B cell (primary cell): ENCODE measurements at regions not wholly inside any gene's neighbourhood (a gene's known extent, or its start where the extent isn't known, plus 50 kb on each side); places are given as distances from the start of the nearest gene placed in this dataset.

ENCODE experiments used
- ATAC-seq: fragments of 200-7000 bp; cut with Tn5 transposase; one replicate; pipeline ENCODE4 v1.10.0; 2021; ENCODE audit warnings: low read depth, mild to moderate bottlenecking, moderate number of reproducible peaks, moderate library complexity
- CTCF ChIA-PET: fragments of 350-600 bp; sonication (Branson Sonifier 250); formaldehyde crosslinking; loops from one replicate; lab custom pipeline; 2021; ENCODE audit warnings: antibody characterized with exemption, inconsistent platforms; lab: Charles Lee
- POLR2A ChIA-PET: fragments of 350-600 bp; sonication (Branson Sonifier 250); formaldehyde crosslinking; loops from one replicate; lab custom pipeline; 2021; ENCODE audit warnings: antibody characterized with exemption; lab: Charles Lee
- DNase-seq: peaks from one replicate; pipeline ENCODE4 v3.0.0; 2013
- H2AFZ ChIP-seq: 2 replicates; pipeline ENCODE4 v1.6.1; 2012; ENCODE audit warnings: mild to moderate bottlenecking, low read depth, low read length; ENCODE audit not compliant: insufficient read depth, poor library complexity, severe bottlenecking
- H3K27ac ChIP-seq, 2 donors: 1 replicate in 1 of 2; 2 replicates in 1 of 2; pipeline ENCODE4 v1.5.1; 2012 to 2013; ENCODE audit warnings: low read length in 2 of 2, mild to moderate bottlenecking in 2 of 2, moderate library complexity in 1 of 2
- H3K27me3 ChIP-seq, 4 experiments: fragments of 200-600 bp in 1 of 4; sonication (generic) in 1 of 4; replicated peaks in 1 of 4; 1 replicate in 2 of 4; 2 replicates in 2 of 4; pipeline versions ENCODE4 v1.6.1 to v1.7.0; 2013 to 2016; ENCODE audit warnings: low read length in 3 of 4, mild to moderate bottlenecking in 2 of 4, mixed read lengths in 1 of 4, moderate library complexity in 1 of 4; ENCODE audit not compliant: insufficient read depth in 4 of 4, control insufficient read depth in 3 of 4; ENCODE audit errors: control extremely low read depth in 1 of 4
- H3K36me3 ChIP-seq, 2 experiments: replicated peaks in 1 of 2; 1 replicate in 1 of 2; 2 replicates in 1 of 2; pipeline versions ENCODE4 v1.6.1 to v1.7.1; 2013; ENCODE audit warnings: low read length in 1 of 2; ENCODE audit not compliant: insufficient read depth in 2 of 2, control insufficient read depth in 1 of 2; ENCODE audit errors: control extremely low read depth in 1 of 2, extremely low read depth in 1 of 2
- H3K4me1 ChIP-seq, 2 donors: fragments of 200-600 bp in 1 of 2; sonication (generic) in 1 of 2; 1 replicate in 1 of 2; 2 replicates in 1 of 2; pipeline versions ENCODE4 v1.5.1 to v1.6.1; 2013 to 2017; ENCODE audit warnings: low read length in 2 of 2; ENCODE audit not compliant: control insufficient read depth in 2 of 2, insufficient read depth in 2 of 2
- H3K4me2 ChIP-seq: replicated peaks from 2 replicates; pipeline ENCODE3; 2012; ENCODE audit warnings: mild to moderate bottlenecking, low read depth, low read length; ENCODE audit not compliant: poor library complexity, severe bottlenecking
- H3K4me3 ChIP-seq, 5 experiments: fragments of 200-600 bp in 1 of 5; sonication (generic) in 1 of 5; 1 replicate in 3 of 5; 2 replicates in 2 of 5; pipeline versions ENCODE4 v1.5.1 to v1.7.0; 2011 to 2016; ENCODE audit warnings: low read length in 4 of 5, mild to moderate bottlenecking in 4 of 5, low read depth in 2 of 5, control low read depth in 1 of 5, moderate library complexity in 1 of 5; ENCODE audit not compliant: insufficient read depth in 1 of 5; ENCODE audit errors: control extremely low read depth in 1 of 5, extremely low read depth in 1 of 5
- H3K79me2 ChIP-seq: fragments of 200-600 bp; sonication (generic); one replicate; pipeline ENCODE4 v1.6.0; 2016; ENCODE audit warnings: low read length; ENCODE audit not compliant: control insufficient read depth, insufficient read depth
- H3K9ac ChIP-seq: fragments of 200-600 bp; sonication (generic); 2 replicates; pipeline ENCODE4 v1.6.1; 2017; ENCODE audit warnings: mild to moderate bottlenecking, low read length, moderate library complexity
- H3K9me3 ChIP-seq, 3 donors: one replicate each; pipeline versions ENCODE4 v1.6.1 to v1.7.1; 2013; ENCODE audit warnings: low read length in 2 of 3; ENCODE audit not compliant: control insufficient read depth in 2 of 3, insufficient read depth in 1 of 3; ENCODE audit errors: control extremely low read depth in 1 of 3
- H4K20me1 ChIP-seq: 2 replicates; pipeline ENCODE4 v1.6.0; 2012; ENCODE audit warnings: mild to moderate bottlenecking, low read length; ENCODE audit not compliant: insufficient read depth, control insufficient read depth, poor library complexity, severe bottlenecking
- H3K27ac Mint-ChIP-seq: one replicate; pipeline ENCODE4 v1.8.0; 2021; ENCODE audit warnings: mixed read lengths
- H3K27me3 Mint-ChIP-seq: one replicate; pipeline ENCODE4 v1.8.0; 2021; ENCODE audit warnings: mixed read lengths
- H3K4me1 Mint-ChIP-seq: one replicate; pipeline ENCODE4 v1.8.0; 2021; ENCODE audit warnings: mixed read lengths
- H3K4me3 Mint-ChIP-seq: one replicate; pipeline ENCODE4 v1.8.0; 2021; ENCODE audit warnings: mixed read lengths
- H3K9me3 Mint-ChIP-seq: one replicate; pipeline ENCODE4 v1.8.0; 2022; ENCODE audit warnings: mixed read lengths; ENCODE audit not compliant: insufficient read depth
- EZH2 ChIP-seq: IDR thresholded peaks from 2 replicates; pipeline ENCODE4 v1.6.1; 2012; ENCODE audit warnings: borderline replicate concordance, low read depth, mild to moderate bottlenecking, moderate library complexity, low read length; ENCODE audit not compliant: insufficient read depth, poor library complexity, severe bottlenecking
- WGBS: methylation state at CpG from one replicate; pipeline ENCODE4 v1.1.5; 2013; ENCODE audit warnings: missing lambda C conversion rate; ENCODE audit not compliant: insufficient coverage; 5-methylcytosine and 5-hydroxymethylcytosine counted together
- intact Hi-C: fragments of 100-400 bp; cut with micrococcal nuclease; formaldehyde crosslinking; loops from one replicate; pipeline ENCODE4 v1.10.0; 2022
- TF ChIP-seq, protein P1 (sequence below): fragments of 200-600 bp; IDR thresholded peaks from one replicate; pipeline ENCODE4 v1.8.0; 2022; ENCODE audit warnings: antibody characterized with exemption, mild to moderate bottlenecking

DNA sequence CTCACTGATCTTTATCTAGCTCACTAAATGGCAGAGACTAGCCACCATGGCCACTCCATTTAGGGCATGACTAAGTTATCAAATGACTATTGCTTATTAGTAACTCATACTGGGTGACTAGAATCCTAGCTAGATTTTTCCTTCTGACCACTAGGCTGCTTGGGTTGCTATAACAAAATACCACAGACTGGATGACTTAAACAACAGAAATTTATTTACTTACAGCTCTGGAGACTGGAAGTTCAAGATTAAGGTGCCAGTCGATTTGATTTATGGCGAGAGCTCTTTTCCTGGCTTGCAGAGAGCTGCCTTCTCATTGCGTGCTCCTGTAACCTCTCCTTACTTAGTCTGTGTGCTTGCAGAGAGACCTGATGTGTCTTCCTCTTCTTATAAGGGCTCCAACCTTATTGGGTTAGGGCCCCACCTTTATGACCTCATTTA is 55.0 kb upstream of the APC start:
- intact Hi-C loops, result no loop called here
- peaks cover 13% of the 10 kb centered on the region for H3K27me3 Mint-ChIP-seq
- POLR2A ChIA-PET, result no interaction called here

DNA sequence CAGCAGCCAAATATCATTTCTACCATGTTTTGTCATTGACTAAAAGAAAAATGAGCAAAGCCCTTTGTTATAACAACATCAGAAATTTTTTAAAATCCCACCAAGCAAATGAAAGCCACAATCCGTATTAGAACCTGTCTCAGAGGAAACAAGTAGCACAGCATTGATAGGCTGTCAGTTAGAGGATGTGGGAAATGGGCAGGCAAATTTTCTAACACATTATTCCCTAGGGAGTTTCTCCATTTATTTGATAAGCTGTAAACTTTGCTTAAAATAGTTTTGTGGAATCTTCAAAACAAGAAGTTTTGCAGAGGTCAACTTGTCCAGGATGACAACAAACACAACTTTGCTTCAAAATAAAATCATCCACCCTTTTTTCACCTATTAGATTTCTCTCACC is 53.6 kb upstream of the APC start:
- Mint-ChIP-seq H3K9me3 (peaks cover 4% of the 10 kb centered on the region), H3K4me3 (peak overlapping the region; percentile 20), H3K27me3 (peaks cover 4% of the 10 kb centered on the region), H3K27ac (no peak overlapping the region), H3K4me1 (peaks cover 26% of the 10 kb centered on the region)
- no peaks in the 10 kb centered on the region for H3K9me3 ChIP-seq
- no peak for TF ChIP-seq EZH2
- TF ChIP-seq, protein P1, sequence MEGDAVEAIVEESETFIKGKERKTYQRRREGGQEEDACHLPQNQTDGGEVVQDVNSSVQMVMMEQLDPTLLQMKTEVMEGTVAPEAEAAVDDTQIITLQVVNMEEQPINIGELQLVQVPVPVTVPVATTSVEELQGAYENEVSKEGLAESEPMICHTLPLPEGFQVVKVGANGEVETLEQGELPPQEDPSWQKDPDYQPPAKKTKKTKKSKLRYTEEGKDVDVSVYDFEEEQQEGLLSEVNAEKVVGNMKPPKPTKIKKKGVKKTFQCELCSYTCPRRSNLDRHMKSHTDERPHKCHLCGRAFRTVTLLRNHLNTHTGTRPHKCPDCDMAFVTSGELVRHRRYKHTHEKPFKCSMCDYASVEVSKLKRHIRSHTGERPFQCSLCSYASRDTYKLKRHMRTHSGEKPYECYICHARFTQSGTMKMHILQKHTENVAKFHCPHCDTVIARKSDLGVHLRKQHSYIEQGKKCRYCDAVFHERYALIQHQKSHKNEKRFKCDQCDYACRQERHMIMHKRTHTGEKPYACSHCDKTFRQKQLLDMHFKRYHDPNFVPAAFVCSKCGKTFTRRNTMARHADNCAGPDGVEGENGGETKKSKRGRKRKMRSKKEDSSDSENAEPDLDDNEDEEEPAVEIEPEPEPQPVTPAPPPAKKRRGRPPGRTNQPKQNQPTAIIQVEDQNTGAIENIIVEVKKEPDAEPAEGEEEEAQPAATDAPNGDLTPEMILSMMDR, result no peak
- H3K4me2 ChIP-seq, result peak overlapping the region; percentile 29
- no peaks in the 10 kb centered on the region for H3K36me3 ChIP-seq
- H4K20me1 ChIP-seq, result no peaks in the 10 kb centered on the region
- H3K4me3 ChIP-seq, result no peak overlapping the region
- no peak overlapping the region for H3K27ac ChIP-seq
- DNase-seq, result no peak
- no peak overlapping the region for H2AFZ ChIP-seq
- H3K79me2 ChIP-seq, result no peaks in the 10 kb centered on the region
- ChIA-PET CTCF (no interaction called here), POLR2A (interaction anchor here (0.6 kb wide), 1 partner anchor 62 kb away, joined by 3 read pairs; no protein-coding TSS in a partner anchor)
- WGBS, result no CpG with 5 or more reads among the region's 1 CpG
- H3K4me1 ChIP-seq, result peaks cover 12 to 19% of the 10 kb centered on the region in 2 donors
- H3K9ac ChIP-seq, result no peak overlapping the region
- ATAC-seq, result peak; percentile 36
- no peaks in the 10 kb centered on the region for H3K27me3 ChIP-seq
- intact Hi-C loops, result no loop called here

More for the DNA sequence above, 55.0 kb upstream of the APC start:
- Histone ChIP-seq H3K4me3 (no peak overlapping the region), H3K9ac (no peak overlapping the region), H3K27ac (no peak overlapping the region), H3K79me2 (no peaks in the 10 kb centered on the region), H2AFZ (no peak overlapping the region), H3K4me1 (peaks cover 12 to 19% of the 10 kb centered on the region in 2 donors), H3K36me3 (no peaks in the 10 kb centered on the region), H4K20me1 (no peaks in the 10 kb centered on the region), H3K27me3 (no peaks in the 10 kb centered on the region), H3K4me2 (no peak overlapping the region), H3K9me3 (no peaks in the 10 kb centered on the region)
- DNase-seq (no peak), ATAC-seq (no peak)
- no peak for TF ChIP-seq EZH2
- TF ChIP-seq, protein P1, result no peak
- H3K4me3 Mint-ChIP-seq, result no peak overlapping the region
- no CpG with 5 or more reads among the region's 3 CpGs for WGBS
- peaks cover 26% of the 10 kb centered on the region for H3K4me1 Mint-ChIP-seq
- H3K9me3 Mint-ChIP-seq, result peaks cover 4% of the 10 kb centered on the region
- CTCF ChIA-PET, result no interaction called here
- H3K27ac Mint-ChIP-seq, result no peak overlapping the region
